NCI-H1436 (cell line): ENCODE measurements at regions not wholly inside any gene's neighbourhood (a gene's known extent, or its start where the extent isn't known, plus 50 kb on each side); places are given as distances from the start of the nearest gene placed in this dataset.

Source experiments
- DNase-seq: peaks from one replicate; lab custom pipeline; 2025; lab: John Stamatoyannopoulos, UW

DNA sequence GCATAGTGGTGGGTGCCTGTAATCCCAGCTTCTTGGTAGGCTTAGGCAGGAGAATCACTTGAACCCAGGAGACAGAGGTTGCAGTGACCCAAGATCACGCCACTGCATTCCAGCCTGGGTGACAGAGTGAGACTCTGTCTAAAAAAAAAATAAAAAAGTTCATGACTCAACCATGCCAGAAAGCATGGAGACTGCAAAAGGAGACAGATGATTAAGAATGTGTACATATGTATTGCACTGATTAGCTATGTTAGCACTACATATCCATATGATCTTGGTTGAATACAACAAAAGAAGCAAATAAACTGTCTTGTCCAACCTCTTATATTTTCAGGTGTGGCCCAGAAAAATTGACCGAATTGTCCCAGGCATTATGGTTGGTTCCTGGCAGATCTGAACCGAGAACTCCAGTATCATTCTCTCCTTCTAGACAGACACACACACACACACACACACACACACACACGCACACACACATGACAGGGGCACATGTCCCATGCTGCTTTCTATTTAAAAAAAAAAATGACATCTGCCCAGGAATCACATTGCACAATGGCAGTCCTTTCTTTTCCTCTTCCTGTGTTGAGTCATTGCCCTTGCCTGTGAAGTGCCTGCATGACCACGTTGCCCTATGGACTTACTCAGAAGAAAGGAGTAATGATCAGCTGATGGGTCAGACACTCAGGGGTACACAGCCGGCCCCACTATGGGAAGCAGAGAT, 65.6 kb downstream of the MYCN start:
- DNase-seq, result no peak

DNA sequence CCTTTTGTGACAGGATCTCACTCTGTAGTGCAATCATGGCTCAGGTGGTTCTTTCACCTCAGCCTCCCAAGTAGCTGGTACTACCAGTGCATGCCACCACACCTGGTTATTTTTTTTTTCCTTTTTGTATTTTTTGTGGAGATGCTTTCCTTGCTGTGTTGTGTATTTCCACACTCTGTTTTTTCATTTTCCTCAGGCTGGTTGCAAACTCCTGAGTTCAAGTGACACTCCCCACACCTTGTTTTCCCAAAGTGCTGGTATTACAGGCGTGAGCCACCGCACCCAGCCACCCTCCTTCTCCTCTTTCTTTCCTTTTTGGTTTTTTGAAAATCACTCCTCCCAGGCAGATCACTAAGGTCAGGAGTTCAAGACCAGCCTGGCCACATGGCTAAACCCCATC, 65.0 kb downstream of the MYCN start:
- DNase-seq, result no peak

DNA sequence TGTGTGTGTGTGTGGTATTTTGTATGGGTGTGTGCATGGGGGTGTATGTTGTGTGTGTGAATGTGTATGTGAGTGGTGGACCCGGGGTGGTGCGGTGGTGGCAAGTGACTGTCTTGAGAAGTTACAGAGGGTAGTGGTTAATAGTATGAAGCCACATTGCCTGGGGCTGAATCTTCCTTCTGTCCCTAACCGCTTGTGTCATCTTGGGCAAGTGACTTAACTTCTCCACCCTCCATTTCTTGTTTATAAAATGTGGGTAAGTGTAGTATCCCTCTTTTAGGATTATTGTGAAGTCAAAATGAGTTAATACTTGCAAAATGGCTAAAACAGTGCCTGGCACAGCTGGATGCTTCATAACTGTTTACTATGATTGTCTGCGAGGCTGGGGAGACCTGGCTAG, 63.5 kb downstream of the MYCN start:
- no peak for DNase-seq

DNA sequence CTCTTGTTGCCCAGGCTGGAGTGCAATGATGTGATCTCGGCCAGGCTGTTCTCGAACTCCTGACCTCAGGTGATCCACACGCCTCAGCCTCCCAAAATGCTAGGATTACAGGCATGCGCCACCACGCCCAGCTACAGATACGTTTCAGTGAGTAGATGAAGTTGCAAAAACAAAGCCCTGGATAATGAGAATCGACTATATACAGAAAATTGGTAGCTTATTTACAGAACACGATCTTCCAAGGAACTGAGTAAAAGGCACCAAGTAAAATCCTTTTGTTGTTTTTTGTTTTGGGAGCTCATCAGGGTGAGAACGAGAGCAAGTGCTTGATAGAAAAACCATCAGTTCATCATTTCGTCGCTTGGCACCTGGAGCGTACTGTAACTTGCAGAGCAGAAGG, 62.8 kb downstream of the MYCN start:
- no peak for DNase-seq

DNA sequence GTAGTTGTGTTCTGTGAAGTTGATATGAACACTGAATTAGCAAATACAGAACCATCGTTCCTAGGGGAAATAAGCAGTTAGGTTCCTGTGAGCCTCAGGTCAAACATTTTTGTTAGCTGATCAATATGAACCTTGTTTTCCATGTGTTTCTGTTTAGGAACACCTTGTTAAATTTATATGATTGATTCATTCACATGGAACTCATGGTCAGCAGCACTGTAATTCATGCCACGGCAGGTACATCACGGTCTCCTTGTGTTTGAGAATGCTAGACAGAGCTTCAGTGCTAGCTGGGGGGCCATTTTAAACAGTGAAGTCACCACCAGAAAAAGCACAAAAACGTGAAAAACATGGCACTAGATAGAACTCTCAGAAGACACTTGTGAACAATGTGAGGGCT, 62.2 kb downstream of the MYCN start:
- no peak for DNase-seq

DNA sequence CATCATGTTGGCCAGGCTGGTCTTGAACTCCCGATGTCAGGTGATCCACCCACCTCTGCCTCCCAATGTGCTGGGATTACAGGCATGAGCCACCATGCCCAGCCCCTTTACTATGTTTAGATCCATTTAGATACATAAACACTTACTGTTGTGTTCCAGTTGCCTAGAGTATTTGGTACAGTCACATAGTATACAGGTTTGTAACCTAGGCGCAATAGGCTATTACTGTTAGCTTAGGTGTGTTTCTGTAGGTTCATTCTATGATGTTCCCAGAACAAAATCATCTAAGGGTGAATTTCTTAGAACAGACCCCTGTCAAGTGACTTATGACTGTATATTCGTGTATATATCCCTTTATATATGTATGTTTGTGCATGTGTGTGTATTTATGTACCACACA, 61.8 kb downstream of the MYCN start:
- DNase-seq, result no peak

DNA sequence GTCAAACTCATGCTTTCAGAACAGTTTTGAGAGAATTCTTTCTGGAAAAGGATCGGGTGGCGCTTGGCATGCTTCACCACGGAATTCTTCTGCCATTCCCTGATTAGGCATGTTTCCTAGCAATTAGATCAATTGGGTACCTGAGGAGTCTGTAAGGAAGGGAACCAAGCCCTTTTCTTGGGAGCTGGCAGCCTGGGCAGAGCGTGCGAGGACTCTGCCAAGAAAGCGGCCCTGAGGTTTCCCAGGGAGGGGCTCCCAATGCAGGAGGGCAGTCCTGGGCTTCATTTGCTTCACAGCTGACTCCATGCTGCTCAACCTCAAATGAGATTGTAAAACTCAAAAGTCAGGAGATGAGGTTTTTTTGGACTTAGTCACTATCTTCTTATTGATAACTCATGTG, 60.3 kb downstream of the MYCN start:
- DNase-seq, result no peak

DNA sequence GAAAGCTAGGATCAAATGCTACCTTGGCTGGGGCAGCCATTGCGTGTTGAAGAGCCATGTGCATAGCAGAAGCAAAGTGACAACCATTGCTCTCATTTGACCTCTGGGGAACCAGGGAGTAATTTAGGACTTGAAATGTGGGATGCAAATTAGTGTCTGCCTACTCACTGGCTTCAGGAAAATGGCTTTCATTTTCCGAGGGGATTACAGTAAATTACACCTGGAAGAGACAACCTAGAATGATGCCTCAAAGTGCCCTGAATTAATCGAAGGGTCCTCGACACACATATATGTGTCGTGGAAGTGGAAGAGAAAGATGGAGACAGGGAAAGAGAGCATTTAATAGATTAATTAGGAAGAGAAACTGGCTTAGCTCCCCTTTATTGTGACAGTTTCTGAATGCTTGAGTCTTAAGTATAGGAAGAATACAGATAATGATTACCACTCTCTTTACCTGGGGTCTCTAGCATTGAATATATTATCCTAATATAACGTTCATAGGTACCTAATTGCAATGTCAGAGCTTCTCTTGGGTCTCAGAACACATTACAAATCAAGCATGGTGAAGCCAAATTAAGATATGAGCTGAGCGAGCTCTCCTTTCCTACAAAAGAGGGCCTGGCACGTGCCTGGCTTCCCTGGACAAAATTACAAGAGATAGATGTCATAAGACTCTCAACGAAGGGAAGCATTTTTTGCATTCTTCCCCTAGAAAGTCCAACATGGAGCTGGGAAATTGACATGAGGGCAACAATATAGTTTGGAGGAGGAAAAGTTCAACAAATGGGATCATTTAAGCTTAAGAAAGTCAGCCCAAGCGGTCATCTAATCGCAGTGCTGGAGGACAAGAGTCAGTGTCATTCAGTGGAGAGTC, 59.5 kb downstream of the MYCN start:
- DNase-seq, result no peak

DNA sequence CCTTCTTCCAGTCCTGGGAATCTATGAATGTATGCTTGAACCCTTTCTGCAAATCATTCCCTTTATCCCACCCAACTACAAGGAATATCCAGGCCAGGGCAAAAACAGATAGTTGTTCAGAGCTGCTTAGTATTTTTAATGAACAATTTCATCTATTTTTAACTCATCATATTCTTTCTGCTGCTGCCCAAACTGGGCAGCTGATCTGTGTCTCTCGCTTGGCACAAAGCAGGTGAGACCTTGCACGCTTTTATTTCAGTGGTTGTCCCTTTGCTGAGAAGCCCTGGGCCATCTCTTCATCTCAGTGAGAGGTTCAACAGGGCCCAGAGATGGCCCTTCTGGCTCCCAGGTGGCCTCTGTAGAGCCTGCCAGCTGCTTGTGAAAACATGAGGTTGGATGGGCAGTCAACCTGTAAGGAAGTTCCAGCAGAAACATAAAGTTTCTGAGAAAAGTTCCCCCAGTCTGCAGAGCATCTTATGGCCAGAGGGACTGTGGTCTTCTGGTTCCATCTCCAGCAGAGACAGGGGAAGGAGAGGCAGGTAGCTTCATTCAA, 57.5 kb downstream of the MYCN start:
- DNase-seq, result no peak

DNA sequence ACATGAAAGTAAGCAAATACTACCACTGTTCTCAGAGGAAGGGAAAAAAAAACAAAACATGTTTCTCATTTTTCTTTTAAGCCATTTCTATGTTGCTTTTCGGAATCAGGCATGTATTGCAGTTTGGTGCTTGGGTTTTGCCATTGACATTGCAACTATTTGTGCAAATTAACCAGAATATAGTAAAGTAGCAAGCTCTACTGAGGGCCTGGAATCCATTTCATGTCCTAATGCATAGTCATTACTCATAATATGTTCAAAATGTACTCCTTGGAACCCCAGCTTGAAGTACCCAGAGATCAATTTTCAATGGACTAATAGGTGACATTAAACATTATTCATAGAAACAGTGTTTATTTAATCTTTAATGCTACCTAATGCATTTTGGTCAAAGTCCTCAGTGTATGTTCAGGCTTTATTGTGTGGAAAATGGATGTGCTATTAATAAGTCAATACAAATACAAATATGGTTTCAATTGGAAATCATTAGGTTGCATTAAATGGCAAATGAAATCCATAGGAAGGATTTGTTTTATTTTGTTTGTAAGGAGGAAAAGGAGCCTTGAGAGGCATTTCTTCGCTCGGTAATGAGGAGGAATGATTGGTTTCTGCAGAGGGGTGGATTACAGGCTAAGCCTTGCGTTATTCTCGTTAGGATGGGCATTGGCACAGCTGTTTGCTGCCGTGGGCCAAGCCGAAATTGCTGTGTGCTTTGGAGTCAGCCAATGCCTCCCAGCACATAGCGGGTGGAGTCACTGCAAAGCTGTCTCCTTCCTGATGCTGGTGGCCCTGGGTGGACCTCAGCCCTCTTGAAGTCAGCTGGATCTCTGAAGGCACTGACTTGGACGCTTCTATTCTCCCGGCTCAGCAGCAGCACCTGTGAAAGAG, 56.4 kb downstream of the MYCN start:
- no peak for DNase-seq
